Suprapubic skin (tissue), 4 donors: ENCODE measurements at regions not wholly inside any gene's neighbourhood (a gene's known extent, or its start where the extent isn't known, plus 50 kb on each side); places are given as distances from the start of the nearest gene placed in this dataset.

Experiments
- DNase-seq, 2 donors: peaks; one replicate each; pipeline ENCODE4 v3.0.0-alpha.2; 2019; ENCODE audit warnings: low spot score in 2 of 2
- H3K27ac ChIP-seq: fragments of 200-600 bp; sonication (generic); one replicate; pipeline ENCODE4 v1.5.1; 2019
- H3K27me3 ChIP-seq: fragments of 200-600 bp; sonication (generic); one replicate; pipeline ENCODE4 v1.5.1; 2019
- H3K36me3 ChIP-seq: fragments of 200-600 bp; sonication (generic); one replicate; pipeline ENCODE4 v1.5.1; 2019
- H3K4me1 ChIP-seq: fragments of 200-600 bp; sonication (generic); one replicate; pipeline ENCODE4 v1.5.1; 2019
- H3K4me3 ChIP-seq: fragments of 200-600 bp; sonication (generic); one replicate; pipeline ENCODE4 v1.5.1; 2019; ENCODE audit warnings: mild to moderate bottlenecking
- H3K9me3 ChIP-seq: fragments of 200-600 bp; sonication (generic); one replicate; pipeline ENCODE4 v1.5.1; 2019
- CTCF ChIP-seq, 2 donors: fragments of 200-600 bp in 1 of 2; fragments of 450-650 bp in 1 of 2; sonication (generic) in 1 of 2; IDR thresholded peaks; one replicate each; pipeline ENCODE4 v1.5.1; 2016 to 2019; ENCODE audit warnings: antibody characterized with exemption in 2 of 2, mild to moderate bottlenecking in 1 of 2, moderate library complexity in 1 of 2
- EP300 ChIP-seq: sonication (generic); formaldehyde crosslinking; IDR thresholded peaks from one replicate; pipeline ENCODE4 v1.6.1; 2017; ENCODE audit warnings: antibody characterized with exemption
- POLR2A ChIP-seq, 2 donors: fragments of 450-650 bp; IDR thresholded peaks; one replicate each; pipeline ENCODE4 v1.6.1; 2017; ENCODE audit warnings: antibody characterized with exemption in 2 of 2, mild to moderate bottlenecking in 2 of 2, moderate library complexity in 2 of 2
- POLR2AphosphoS5 ChIP-seq, 3 donors: sonication (generic); formaldehyde crosslinking; IDR thresholded peaks; one replicate each; pipeline ENCODE4 v1.6.1; 2017; ENCODE audit warnings: antibody characterized with exemption in 3 of 3
- WGBS: methylation state at CpG from one replicate; pipeline ENCODE4 v1.1.5; 2018; 5-methylcytosine and 5-hydroxymethylcytosine counted together

- DNase-seq, result no peak
- H3K9me3 ChIP-seq, result no peaks in the 10 kb centered on the region
- no peaks in the 10 kb centered on the region for H3K4me1 ChIP-seq
- no peak overlapping the region for H3K4me3 ChIP-seq
- WGBS, result 42% methylated on average over 9 of the region's 9 CpGs
- no peak for TF ChIP-seq CTCF (IDR thresholded peaks at IDR 0.05)
- H3K27ac ChIP-seq, result no peak overlapping the region
- no peaks in the 10 kb centered on the region for H3K36me3 ChIP-seq
- H3K27me3 ChIP-seq, result no peaks in the 10 kb centered on the region
Measured at GRCh38 chr6:125421836-125422235, 120.1 kb upstream of the HDDC2 start.

GRCh38 chr6:125423047-125423446 lies 121.3 kb upstream of the HDDC2 start:
- Histone ChIP-seq H3K36me3 (no peaks in the 10 kb centered on the region), H3K9me3 (no peaks in the 10 kb centered on the region), H3K4me1 (no peaks in the 10 kb centered on the region), H3K27ac (no peak overlapping the region), H3K27me3 (no peaks in the 10 kb centered on the region), H3K4me3 (no peak overlapping the region)
- no peak for DNase-seq
- 79% methylated on average over 2 of the region's 2 CpGs for WGBS
- TF ChIP-seq EP300, result no peak
- TF ChIP-seq POLR2A (IDR thresholded peaks at IDR 0.05), result no peak
- no peak for TF ChIP-seq POLR2AphosphoS5 (IDR thresholded peaks at IDR 0.05)
- no peak for TF ChIP-seq CTCF (IDR thresholded peaks at IDR 0.05)

GRCh38 chr6:125431971-125432370 lies 130.2 kb upstream of the HDDC2 start:
- no peak overlapping the region for H3K27ac ChIP-seq
- no peak for DNase-seq
- no peaks in the 10 kb centered on the region for H3K27me3 ChIP-seq
- H3K4me1 ChIP-seq, result no peaks in the 10 kb centered on the region
- H3K9me3 ChIP-seq, result no peaks in the 10 kb centered on the region
- TF ChIP-seq EP300 (no peak), CTCF (IDR thresholded peaks at IDR 0.05) (no peak), POLR2A (IDR thresholded peaks at IDR 0.05) (no peak), POLR2AphosphoS5 (IDR thresholded peaks at IDR 0.05) (no peak)
- H3K4me3 ChIP-seq, result no peak overlapping the region
- H3K36me3 ChIP-seq, result no peaks in the 10 kb centered on the region

GRCh38 chr6:125432963-125433362 lies 131.2 kb upstream of the HDDC2 start:
- no peak for TF ChIP-seq POLR2A (IDR thresholded peaks at IDR 0.05)
- no peak for TF ChIP-seq CTCF (IDR thresholded peaks at IDR 0.05)
- no peak for TF ChIP-seq POLR2AphosphoS5 (IDR thresholded peaks at IDR 0.05)
- TF ChIP-seq EP300, result no peak
- no peaks in the 10 kb centered on the region for H3K36me3 ChIP-seq
- H3K9me3 ChIP-seq, result no peaks in the 10 kb centered on the region
- DNase-seq, result no peak
- no peak overlapping the region for H3K27ac ChIP-seq
- H3K4me1 ChIP-seq, result no peaks in the 10 kb centered on the region
- no peaks in the 10 kb centered on the region for H3K27me3 ChIP-seq
- 34% methylated on average over 5 of the region's 5 CpGs for WGBS
- H3K4me3 ChIP-seq, result no peak overlapping the region

GRCh38 chr6:125434760-125435159 lies 133.0 kb upstream of the HDDC2 start:
- 92% methylated on average over 2 of the region's 2 CpGs for WGBS
- Histone ChIP-seq H3K9me3 (no peaks in the 10 kb centered on the region), H3K27ac (no peak overlapping the region), H3K4me3 (no peak overlapping the region), H3K4me1 (no peaks in the 10 kb centered on the region), H3K27me3 (no peaks in the 10 kb centered on the region), H3K36me3 (no peaks in the 10 kb centered on the region)
- TF ChIP-seq CTCF (IDR thresholded peaks at IDR 0.05) (no peak), POLR2AphosphoS5 (IDR thresholded peaks at IDR 0.05) (no peak), POLR2A (IDR thresholded peaks at IDR 0.05) (no peak), EP300 (no peak)
- DNase-seq, result no peak
